NCI-H2107 treated with DMSO at 0.1 percent for 48 hours (cell line): ENCODE measurements at regions not wholly inside any gene's neighbourhood (a gene's known extent, or its start where the extent isn't known, plus 50 kb on each side); places are given as distances from the start of the nearest gene placed in this dataset.

Source experiments
- DNase-seq: peaks from one replicate; lab custom pipeline; 2025; ENCODE audit not compliant: unreplicated experiment; lab: John Stamatoyannopoulos, UW

GRCh38 chr5:51273021-51273420 is 110.2 kb upstream of the ISL1 start:
- peak; percentile 28 for DNase-seq

- DNase-seq: no peak
Measured at GRCh38 chr5:51273871-51274270, 109.4 kb upstream of the ISL1 start.

DNA sequence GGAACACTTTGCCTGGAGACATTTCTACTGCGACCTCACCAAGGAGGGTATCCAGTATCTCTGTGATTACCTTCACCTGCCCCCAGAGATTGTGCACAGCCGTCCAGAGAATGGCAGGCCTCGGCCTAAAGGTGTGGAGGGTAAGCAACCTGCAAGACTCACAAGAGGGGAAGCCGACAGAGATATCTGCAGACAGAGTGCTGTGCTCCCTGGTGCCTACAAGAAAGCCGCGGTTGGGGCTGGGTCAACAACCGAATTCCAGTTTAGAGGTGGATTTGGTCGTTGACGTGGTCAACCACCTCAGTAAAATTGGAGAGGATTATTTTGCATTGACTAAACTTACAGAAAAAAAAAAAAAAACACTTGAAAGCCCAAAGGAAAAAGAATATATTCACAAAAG is 107.8 kb upstream of the ISL1 start:
- no peak for DNase-seq

DNA sequence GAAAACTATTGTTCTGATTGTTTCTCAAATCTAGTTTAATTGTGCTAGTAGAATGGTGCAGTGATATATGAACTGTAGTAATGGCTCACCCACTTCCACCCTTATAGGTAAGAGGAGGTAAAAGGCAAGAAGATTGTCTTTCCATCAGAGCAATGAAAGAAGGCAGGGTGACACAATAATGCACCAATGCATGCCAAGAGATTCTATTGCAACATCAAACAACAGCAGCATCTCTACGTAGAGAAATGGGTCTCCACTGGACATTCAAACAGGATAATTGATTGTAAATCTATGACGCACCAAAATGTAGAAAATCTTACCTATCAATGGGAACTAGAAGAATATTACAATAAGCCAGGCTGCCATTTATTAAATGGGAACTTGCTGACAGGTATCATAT is 107.0 kb upstream of the ISL1 start:
- DNase-seq: no peak

DNA sequence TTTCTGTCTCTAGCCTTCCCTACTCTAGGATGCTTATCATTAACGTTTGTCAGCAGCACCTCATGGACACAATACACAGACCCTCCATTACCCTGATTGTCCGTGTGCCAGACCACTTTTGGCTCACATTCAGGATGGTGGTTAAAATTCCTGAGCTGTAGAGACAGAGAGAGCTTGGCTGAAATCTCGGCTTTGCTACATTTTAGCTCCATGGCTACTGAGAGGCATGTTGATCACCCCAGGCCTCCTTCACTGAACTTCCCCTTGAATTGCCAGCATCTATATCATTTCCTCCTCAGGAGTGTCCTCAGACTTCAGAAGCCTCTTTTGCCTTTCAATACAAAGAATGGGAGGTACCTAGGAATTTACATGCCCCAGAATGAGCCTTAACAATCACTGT is 104.7 kb upstream of the ISL1 start:
- DNase-seq: no peak

DNA sequence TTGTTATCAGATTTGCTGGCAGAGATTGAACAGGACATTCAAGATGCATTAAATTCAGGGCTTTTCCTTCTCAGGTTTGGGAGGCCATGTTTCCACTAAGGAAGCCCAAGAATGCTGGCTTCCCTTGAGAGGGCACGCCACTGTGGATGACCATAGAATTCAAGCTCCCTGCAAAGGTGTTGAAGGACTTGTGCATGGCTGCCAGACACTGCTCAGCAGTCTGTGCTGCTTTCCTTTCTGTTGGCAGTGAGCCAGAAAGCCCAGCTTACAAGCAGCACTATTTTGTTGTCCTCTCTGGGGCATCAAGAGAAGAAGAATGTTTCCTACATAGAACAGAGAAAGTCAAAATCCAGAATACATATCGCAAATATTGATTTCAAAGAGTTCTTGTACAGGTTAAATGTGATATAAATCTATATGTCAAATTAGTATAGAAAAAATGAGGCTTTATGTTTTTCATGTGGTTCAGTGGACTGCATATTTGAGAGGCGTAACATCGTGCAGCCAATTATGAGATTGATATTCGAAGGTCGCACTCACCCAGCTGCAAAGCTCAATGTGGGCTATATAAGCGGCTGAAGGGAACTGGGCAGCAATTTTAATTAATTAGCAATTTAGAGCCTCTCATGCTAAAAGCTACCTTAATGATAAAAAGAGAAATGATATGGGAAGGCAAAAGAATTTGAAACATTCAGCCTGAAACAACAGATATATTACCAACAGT is 103.1 kb upstream of the ISL1 start:
- no peak for DNase-seq

DNA sequence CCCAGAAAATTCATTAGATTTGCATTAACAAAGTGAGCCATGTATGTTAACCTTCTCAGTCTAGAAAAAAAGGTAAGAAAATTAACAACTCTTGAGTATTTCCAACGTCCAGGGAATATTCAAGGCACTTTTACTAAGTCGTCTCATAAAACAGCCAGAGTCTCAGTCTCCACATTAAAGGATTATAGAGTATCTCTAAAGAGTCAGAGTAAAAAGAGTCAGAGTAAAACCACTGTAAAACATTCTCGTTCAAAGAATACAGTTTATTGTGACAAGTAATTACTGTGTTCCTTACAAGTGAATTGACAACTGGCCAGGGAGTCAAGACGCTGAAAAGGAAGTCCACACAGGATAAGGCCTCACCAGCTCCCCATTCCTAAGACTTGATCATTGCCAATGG is 97.2 kb upstream of the ISL1 start:
- DNase-seq: no peak

DNA sequence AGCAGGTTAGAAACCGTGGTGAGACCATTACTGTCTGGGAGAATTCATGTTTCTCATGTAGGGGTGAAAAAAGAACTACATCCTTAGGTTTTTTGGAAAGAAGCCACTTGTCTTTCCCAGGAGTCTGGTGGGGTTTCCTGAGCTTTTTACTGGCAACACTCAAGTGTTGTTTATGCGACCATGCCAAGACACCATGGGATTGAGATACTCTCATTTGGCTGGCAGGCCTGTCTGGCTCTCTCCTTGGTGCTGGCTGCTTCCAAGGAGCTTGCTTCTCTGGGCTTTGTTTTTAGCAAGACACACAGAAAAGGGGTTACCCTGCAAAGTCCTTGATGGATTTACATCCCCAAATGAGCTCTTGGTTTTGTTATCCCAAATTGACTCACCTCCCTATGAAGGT is 80.9 kb upstream of the ISL1 start:
- no peak for DNase-seq

DNA sequence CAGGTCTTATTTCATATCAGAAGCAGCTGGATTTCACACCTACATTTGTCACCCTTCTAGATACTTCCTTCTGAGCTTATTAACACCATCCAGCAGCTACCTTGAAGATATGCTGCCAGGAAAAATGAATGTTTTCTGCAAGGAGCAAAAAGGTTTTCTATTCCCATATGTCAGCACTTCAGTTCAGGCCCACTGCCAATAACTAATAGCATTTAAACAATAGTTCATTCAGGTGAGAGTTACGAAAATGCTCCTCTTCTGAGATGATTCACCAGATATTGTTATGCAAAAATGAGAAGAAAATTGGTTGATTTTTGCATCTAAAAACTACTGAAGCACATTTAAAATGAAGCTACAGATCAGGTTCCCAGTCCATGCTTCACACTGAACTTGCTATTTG is 56.4 kb upstream of the ISL1 start:
- no peak for DNase-seq
